K562 (cell line): ENCODE measurements at regions not wholly inside any gene's neighbourhood (a gene's known extent, or its start where the extent isn't known, plus 50 kb on each side); places are given as distances from the start of the nearest gene placed in this dataset.

ENCODE experiments used
- ELF4 ChIP-seq: fragments of 450-650 bp; formaldehyde crosslinking; IDR thresholded peaks from 2 replicates; pipeline ENCODE4 v1.4.0; 2022; ENCODE audit warnings: missing genetic modification characterization
- RFX5 ChIP-seq: IDR thresholded peaks from 2 replicates; pipeline ENCODE4 v1.6.1; 2011; ENCODE audit warnings: low read depth, mild to moderate bottlenecking, improper control_type of control experiment, low read length
- SP2 ChIP-seq: IDR thresholded peaks from 2 replicates; pipeline ENCODE4 v1.6.1; 2011; ENCODE audit warnings: mild to moderate bottlenecking, low read depth, low read length, moderate library complexity; ENCODE audit not compliant: poor library complexity, severe bottlenecking; ENCODE audit errors: extremely low read depth
- TF ChIP-seq, protein P1 (sequence below), 3 experiments: IDR thresholded peaks in 2 of 3; conservative IDR thresholded peaks in 1 of 3; 2 replicates each; pipeline ENCODE4 v1.5.1; 2011 to 2012; ENCODE audit warnings: low read length in 3 of 3, mild to moderate bottlenecking in 3 of 3, control low read depth in 2 of 3, improper control_type of control experiment in 1 of 3, inconsistent platforms in 1 of 3, low read depth in 1 of 3, mixed read lengths in 1 of 3, moderate library complexity in 1 of 3; ENCODE audit not compliant: insufficient read depth in 2 of 3

DNA sequence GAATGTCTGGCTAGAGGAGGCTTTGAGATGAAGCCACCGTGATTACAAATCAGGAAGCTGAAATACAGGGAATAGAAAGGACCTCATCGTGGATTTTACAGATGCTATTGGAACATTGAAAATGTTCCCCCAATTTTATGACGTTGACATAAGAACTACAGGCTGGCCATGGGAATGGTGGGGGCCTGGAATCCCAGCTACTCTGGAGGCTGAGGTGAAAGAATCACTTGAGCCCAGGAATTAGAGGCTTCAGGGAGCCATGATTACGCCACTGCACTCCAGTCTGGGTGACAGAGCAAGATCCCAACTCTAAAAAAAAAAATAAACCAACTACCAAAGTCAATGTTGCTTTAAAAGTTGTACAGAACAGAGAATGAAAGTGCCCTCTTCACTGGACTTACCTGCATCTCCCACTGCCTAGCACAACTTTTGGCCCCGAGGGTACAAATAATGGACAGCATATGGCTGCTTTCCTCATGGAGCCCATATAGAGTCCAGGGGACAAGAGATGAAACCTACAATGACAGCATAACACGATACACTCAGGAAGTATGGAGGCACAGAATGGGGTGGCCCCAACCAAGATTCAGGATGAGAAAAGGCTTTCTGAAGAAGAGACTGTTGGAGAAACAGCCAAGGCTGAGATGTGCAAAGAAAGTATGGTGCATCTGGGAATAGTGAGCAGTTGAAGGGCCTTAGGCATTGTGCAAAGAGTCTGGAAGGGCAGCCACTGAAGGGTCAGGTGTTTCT is 254.8 kb downstream of the MYCN start:
- TF ChIP-seq RFX5 (no peak), SP2 (no peak), ELF4 (CRISPR knock-in tag) (no peak)
- TF ChIP-seq, protein P1, sequence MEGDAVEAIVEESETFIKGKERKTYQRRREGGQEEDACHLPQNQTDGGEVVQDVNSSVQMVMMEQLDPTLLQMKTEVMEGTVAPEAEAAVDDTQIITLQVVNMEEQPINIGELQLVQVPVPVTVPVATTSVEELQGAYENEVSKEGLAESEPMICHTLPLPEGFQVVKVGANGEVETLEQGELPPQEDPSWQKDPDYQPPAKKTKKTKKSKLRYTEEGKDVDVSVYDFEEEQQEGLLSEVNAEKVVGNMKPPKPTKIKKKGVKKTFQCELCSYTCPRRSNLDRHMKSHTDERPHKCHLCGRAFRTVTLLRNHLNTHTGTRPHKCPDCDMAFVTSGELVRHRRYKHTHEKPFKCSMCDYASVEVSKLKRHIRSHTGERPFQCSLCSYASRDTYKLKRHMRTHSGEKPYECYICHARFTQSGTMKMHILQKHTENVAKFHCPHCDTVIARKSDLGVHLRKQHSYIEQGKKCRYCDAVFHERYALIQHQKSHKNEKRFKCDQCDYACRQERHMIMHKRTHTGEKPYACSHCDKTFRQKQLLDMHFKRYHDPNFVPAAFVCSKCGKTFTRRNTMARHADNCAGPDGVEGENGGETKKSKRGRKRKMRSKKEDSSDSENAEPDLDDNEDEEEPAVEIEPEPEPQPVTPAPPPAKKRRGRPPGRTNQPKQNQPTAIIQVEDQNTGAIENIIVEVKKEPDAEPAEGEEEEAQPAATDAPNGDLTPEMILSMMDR (IDR thresholded peaks at IDR 0.05 in 2 of 3, conservative IDR thresholded peaks at IDR 0.05 in 1 of 3; ENCODE audit: insufficient read depth in 2 of 3, low read depth in 1 of 3, low read length in 3 of 3) = no peak
